GM23248 (cell line): ENCODE measurements at regions not wholly inside any gene's neighbourhood (a gene's known extent, or its start where the extent isn't known, plus 50 kb on each side); places are given as distances from the start of the nearest gene placed in this dataset.

Source experiments
- EZH2 ChIP-seq: fragments of 200-600 bp; sonication (generic); IDR thresholded peaks from 2 replicates; pipeline ENCODE4 v1.6.1; 2018; ENCODE audit warnings: antibody characterized with exemption, mild to moderate bottlenecking; ENCODE audit not compliant: insufficient read depth, poor library complexity, severe bottlenecking
- EZH2phosphoT487 ChIP-seq: fragments of 200-600 bp; sonication (generic); IDR thresholded peaks from 2 replicates; pipeline ENCODE4 v1.6.1; 2018; ENCODE audit warnings: antibody characterized with exemption, moderate library complexity, mild to moderate bottlenecking, low read depth; ENCODE audit not compliant: insufficient read depth

GRCh38 chr20:12201289-12201991 is 283.7 kb downstream of the BTBD3 start:
- no peak for TF ChIP-seq EZH2
- TF ChIP-seq EZH2phosphoT487 = no peak
